HG03135 (cell line): ENCODE measurements at regions not wholly inside any gene's neighbourhood (a gene's known extent, or its start where the extent isn't known, plus 50 kb on each side); places are given as distances from the start of the nearest gene placed in this dataset.

Experiments
- ATAC-seq: cut with Tn5 transposase; IDR thresholded peaks from one replicate; pipeline ENCODE4 v1.9.1; 2021; ENCODE audit warnings: mild to moderate bottlenecking, moderate library complexity; ENCODE audit not compliant: unreplicated experiment

GRCh38 chr1:83103341-83103740, 895.6 kb downstream of the TTLL7 start:
- ATAC-seq = no peak

GRCh38 chr1:83102630-83103071, 896.3 kb downstream of the TTLL7 start:
- ATAC-seq = no peak

- ATAC-seq = no peak
These were observed 897.5 kb downstream of the TTLL7 start for GRCh38 chr1:83101406-83101805.

- no peak for ATAC-seq
These were observed 898.8 kb downstream of the TTLL7 start for GRCh38 chr1:83100133-83100532.

GRCh38 chr1:83098791-83099190, 900.1 kb downstream of the TTLL7 start:
- no peak for ATAC-seq

GRCh38 chr1:83098131-83098530, 900.8 kb downstream of the TTLL7 start:
- ATAC-seq = no peak

- ATAC-seq = no peak
These were observed 901.2 kb downstream of the TTLL7 start for GRCh38 chr1:83097715-83098114.

GRCh38 chr1:83095570-83095969, 903.4 kb downstream of the TTLL7 start:
- no peak for ATAC-seq

- no peak for ATAC-seq
These were observed 908.7 kb downstream of the TTLL7 start for GRCh38 chr1:83090195-83090594.

GRCh38 chr1:83087851-83088250, 911.1 kb downstream of the TTLL7 start:
- ATAC-seq = no peak

- no peak for ATAC-seq
These were observed 911.9 kb downstream of the TTLL7 start for GRCh38 chr1:83086986-83087512.

- no peak for ATAC-seq
These were observed 912.6 kb downstream of the TTLL7 start for GRCh38 chr1:83086346-83086745.

- ATAC-seq = no peak
These were observed 915.2 kb downstream of the TTLL7 start for GRCh38 chr1:83083589-83084224.

GRCh38 chr1:83077411-83077810, 921.5 kb downstream of the TTLL7 start:
- ATAC-seq = no peak

GRCh38 chr1:83075107-83075506, 923.8 kb downstream of the TTLL7 start:
- no peak for ATAC-seq

GRCh38 chr1:83067954-83068353, 931.0 kb downstream of the TTLL7 start:
- ATAC-seq = no peak

- ATAC-seq = no peak
These were observed 932.8 kb downstream of the TTLL7 start for GRCh38 chr1:83065952-83066727.

GRCh38 chr1:83064589-83065242, 934.2 kb downstream of the TTLL7 start:
- ATAC-seq = no peak

- ATAC-seq = no peak
These were observed 938.1 kb downstream of the TTLL7 start for GRCh38 chr1:83060651-83061390.

- no peak for ATAC-seq
These were observed 938.7 kb downstream of the TTLL7 start for GRCh38 chr1:83060221-83060620.

- ATAC-seq = no peak
These were observed 940.6 kb downstream of the TTLL7 start for GRCh38 chr1:83058327-83058726.
